ENCODE measurements at regions not wholly inside any gene's neighbourhood (a gene's known extent, or its start where the extent isn't known, plus 50 kb on each side); places are given as distances from the start of the nearest gene placed in this dataset.
"Not testable (repeated sequence)": the region's sequence is repeated elsewhere in the genome, so short reads cannot be mapped to it uniquely, and the experiment has no call there.

DNA sequence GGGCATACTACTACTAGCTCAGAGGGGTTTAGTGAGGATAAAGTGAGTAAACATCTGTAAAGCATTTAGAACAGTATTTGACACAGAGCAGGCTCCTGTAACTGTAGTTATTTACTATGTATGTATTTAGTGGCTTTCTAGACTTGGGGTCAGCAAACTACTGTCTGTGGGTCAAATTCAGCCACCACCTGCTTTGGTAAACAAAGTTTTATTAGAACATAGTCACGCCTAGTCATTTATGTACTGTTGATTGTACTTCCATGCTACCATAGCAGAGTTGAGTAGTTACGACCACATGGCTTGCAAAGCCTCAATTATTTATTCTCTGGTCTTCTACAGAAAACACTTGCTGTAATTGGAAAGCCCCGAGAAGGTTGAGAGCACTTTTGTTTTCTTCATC, 248.5 kb upstream of the PLPP4 start:
- no peak for DNase-seq

DNA sequence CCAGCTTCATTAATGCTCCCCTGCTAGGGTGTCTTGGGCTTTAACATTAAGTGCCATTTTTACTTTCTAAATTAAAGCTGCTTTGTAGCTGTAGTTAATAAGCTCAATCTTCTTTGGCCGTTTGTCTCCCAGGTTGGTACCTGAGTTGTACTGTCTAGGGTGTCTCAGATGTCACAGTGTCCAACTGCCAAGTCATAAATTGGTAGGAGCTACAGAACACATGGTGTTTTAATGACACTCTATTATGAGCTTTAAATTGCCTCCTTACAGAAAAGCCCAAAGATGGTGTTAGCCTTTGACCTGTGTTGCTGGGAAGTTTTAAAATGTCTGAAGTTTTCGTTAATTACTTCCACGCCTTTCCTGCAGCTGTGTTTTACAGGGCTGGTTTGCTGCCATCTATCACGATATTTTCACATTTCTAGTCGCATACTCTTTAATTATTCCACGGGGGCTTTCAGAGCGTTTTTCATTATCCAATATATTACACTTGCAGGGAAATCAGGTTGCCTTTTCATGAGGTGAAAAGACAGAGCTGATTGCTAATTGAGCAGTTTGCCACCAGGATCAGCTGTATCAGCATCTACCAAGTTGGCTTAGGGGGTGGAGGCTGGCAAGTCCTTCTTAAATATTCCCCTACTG, 247.8 kb upstream of the PLPP4 start:
- no peak for DNase-seq

DNA sequence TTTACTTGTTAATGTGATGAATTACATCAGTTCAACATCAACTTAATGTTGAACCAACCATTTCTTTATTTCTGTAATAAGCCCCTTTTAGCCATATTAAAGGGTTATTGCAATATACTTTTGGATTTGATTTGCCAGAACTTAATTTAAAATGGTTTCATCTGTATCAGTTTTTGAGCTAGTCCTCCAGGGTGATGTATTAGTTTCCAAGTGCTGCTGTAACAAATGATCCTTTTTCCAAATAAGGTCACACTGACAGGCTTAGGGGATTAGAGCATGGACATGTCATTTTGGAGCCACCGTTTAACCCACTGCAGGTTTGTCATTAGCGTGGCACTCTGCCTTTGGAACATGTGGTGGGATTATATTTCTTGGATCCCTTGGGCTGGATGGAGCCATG, 244.8 kb upstream of the PLPP4 start:
- DNase-seq: no peak

DNA sequence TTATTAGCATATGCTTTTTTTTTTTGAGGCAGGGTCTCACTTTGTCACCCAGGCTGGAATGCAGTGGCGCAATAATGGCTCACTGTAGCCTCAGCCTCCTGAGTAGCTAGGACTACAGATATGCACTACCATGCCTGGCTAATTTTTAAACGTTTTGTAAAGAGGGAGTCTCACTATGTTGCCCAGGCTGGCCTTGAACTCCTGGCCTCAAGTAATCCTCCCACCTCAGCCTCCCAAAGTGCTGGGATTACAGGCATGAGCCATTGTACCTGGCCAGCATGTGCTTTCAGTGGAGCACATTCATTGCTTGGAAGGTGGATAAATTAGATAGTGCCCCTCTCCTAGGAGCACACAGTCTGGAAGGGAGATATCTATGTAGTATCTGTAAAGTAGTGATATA, 243.7 kb upstream of the PLPP4 start:
- not testable (repeated sequence) for DNase-seq

DNA sequence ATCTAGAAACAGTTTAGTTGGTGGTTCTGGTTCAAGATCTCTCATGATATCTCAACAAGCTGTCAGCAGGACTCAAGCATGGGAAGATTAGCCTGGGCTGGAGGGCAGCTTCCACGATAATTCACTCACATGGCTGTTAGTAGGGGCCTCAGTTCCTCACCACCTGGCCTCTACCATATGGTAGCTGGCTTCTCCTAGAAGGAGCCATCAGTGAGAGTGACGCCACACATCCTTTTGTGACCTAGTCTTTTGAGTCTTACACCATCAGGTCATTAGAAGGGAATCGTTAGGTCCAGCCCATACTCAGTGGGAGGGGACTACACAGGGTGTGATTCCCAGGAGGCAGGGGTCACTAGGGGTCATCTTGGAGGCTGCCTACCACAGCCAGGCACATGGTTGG, 239.3 kb upstream of the PLPP4 start:
- no peak for DNase-seq

DNA sequence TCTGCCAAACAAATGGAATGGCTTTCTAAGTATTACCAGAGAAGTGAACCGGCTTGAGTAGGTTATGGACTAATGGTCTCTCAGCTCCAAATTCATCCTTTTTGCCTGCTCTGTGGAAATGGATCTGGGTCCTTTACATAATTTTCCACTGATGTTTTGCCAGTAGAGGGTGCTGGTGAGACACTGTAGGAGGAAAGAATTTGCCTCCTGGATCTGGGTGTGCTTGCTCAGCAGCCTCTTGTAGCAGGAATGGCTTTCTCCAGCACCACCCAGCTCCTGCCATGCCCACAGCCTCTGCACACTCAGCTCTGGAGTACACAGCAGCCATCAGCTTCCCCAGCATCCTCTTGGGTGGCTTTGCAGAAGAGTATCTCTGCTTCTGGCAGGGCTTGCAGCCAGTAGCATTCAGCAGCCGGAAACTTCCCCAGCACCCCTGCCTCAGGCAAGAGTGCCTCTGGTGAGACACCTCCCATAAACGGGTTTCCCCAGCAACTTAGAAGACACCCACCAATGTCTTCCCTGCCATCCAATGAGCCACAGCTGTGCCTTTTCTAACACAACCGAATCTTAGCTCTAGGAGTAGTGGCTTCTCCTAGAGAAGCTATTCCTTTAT, 235.0 kb upstream of the PLPP4 start:
- no peak for DNase-seq

DNA sequence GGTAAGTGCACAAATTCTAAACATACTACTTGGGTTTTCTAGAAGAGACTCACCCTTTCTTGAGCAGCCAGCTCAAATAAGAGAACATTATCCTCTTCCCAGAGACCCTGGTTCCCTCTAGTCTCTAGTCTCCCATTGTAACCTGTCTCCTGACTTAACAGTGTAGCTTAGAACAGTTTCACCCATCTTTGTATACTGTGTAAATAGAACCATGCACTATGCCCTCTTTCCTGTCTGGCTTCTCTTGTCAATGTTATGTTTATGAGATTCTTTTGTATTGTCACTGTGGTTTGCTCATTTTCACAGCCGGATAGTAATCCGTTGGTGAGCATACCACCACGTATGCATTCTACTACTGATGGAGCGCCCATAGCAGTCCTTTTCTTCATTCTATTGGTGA, 227.4 kb upstream of the PLPP4 start:
- DNase-seq: no peak

DNA sequence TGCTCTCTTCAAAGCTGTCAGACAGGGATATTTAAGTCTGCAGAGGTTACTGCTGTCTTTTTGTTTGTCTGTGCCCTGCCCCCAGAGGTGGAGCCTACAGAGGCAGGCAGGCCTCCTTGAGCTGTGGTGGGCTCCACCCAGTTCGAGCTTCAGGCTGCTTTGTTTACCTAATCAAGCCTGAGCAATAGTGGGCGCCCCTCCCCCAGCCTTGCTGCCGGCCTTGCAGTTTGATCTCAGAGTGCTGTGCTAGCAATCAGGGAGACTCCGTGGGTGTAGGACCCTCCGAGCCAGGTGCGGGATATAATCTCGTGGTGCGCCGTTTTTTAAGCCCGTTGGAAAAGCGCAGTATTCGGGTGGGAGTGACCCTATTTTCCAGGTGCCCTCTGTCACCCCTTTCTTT, 217.3 kb upstream of the PLPP4 start:
- DNase-seq: not testable (repeated sequence)

DNA sequence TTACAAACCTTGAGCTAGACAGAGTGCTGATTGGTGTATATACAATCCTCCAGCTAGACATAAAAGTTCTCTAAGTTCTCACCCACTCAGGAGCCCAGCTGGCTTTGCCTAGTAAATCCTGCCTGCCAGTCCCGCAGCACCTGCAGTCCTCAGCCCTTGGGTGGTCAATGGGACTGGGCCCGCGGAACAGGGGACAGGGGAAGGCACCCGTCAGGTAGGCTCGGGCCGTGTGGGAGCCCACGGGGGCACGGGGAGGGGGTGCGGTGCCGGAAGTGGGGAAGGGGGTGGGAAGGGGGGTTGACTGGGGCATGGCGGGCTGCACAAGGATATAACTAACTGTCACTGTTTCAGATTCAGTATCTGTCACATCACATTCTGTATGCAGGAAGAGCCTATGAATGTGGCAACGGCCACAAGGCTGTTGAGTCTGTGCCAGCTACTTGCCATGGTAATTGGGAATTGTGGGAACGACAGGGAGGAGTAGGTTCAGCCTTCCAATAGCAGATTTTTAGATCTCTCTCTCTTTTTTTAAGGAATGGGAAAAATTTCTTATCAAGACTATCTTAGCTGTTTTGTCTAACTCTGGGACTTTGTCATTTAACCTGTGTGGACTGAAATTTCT, 205.1 kb upstream of the PLPP4 start:
- no peak for DNase-seq

DNA sequence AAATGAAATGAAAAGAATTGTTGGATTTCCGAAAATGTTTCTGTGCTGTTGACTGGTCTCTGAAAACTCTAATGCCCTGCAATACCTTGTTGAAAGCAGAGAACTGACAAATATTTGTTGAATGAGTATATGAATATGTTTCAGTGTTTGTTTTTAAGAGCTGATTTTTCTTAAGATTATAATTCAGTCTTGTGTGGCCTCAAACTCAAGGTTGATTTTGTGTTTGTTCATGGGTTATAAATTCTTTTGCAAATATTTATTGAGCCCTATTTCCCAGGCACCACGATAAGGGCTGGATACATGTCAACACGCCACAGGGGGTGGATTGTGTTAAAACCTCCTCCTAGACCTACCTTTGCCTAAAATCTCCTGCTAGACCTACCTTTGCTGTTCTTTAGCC, 203.9 kb upstream of the PLPP4 start:
- no peak for DNase-seq

DNA sequence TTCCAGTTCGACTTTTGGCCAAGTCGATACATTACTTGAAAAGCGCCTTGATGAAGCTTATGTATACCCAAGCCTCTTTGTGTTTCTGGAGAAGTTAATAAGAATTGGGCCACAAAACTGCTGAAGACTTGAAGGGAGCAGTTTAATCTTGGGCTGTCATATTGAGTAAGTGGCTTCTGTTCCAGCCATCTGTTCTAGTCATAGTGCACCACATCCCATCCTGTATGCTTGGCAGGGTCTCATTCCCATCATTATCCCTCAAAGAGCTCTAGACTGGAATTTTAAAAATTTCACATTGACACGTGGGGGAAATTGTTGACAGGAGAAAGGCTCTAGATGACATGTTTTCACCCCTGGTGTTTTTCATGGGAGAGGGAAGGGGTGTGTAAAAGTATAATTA, 196.6 kb upstream of the PLPP4 start:
- no peak for DNase-seq

DNA sequence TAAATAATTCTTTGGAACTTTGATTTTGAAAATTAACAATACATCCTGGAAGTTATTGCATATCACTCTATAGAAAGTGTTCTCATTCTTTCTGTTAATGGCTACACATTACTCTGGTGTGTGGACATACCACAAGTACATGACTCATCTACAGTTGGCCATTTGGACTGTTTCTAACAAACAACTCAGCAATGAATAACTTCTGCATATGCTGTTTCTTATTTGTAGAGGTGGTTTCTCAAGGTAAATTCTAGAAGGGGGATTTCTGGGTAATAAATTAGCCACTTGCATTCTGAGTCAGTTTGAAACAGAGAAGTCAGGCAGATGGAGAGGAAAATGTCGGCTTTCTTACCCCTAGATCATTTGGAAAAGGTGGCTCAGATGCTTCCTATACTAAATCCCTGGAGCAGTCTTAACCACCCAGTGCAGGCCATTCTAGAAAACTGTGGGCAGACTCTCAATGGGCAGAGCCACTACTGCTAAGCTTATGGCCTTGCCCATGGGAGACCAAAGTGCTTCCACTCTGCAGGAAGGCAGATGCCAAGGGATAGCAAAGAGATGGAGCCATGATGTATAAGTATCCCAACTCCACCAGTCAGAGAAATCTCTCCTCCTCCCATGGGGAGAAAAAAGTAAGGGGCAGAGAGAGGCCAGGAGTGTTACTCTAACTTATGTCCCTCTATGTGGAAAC, 194.0 kb upstream of the PLPP4 start:
- no peak for DNase-seq

DNA sequence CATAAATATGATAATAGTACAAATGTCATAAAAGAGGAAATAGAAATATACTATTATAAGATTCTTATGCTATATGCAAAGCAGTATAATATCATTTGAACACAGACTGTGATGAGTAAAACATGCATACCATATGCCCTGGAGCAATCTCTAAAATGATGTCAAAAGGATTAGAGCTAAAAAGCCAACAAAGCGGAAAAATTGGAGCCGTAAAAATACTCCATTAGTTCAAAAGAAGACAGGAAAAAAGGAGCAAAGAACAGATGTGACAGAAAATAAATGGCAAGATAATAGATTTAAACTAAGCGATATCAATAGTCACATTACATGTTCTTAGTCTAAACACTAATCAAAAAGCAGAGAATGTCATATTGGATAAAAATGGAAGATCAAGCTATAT, 191.0 kb upstream of the PLPP4 start:
- no peak for DNase-seq

DNA sequence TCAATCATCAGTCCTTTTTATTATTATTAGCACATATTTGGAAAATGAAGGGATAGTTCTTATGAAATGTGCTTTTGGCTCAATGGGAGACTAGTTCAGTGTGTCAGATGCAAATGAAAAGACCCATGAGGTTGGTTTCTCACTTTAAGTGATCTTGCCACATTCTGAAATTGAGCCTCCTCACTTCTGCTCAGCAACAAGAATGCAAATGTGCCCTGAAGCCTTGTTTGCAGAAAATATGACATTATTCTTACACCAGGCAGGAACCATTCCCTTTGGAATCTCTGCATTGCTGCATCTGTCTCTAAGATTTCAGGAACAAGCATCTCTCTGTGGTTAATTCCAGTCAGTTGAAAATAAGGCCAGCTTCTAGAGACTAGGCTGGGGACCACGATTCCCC, 186.1 kb upstream of the PLPP4 start:
- DNase-seq: no peak

DNA sequence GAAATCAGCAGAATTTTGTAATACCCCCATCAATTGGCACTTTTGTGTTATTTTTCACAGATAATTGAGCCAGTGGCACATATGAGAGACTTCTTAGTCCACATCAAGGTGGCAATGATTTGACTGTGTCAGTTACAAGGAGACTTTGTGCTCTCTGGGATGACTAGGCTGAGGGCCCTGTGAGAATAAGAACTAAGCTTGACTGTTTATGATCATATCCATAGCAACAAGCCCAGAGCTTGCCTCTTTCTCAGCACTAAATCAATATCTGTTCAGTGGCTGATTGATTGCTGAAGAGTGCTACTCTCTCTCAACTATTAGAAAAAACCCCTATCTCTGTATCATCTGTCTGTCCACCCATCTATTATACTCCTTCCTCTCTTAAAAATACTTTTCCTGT, 185.3 kb upstream of the PLPP4 start:
- DNase-seq: no peak

DNA sequence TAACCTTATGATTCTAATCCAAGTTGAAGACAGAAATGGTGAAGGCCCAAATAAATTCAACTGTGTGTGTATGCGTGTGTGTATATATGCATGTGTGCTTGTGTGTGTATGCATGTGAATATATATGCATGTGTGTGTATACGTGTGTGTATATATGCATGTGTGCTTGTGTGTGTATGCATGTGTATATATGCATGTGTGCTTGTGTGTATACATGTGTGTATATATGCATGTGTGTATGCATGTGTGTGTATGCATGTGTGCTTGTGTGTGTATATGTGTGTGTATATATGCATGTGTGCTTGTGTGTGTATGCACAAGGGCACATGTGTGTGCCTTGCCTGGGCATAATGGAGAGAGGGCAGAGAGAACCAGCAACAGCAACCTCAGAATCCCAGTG, 184.7 kb upstream of the PLPP4 start:
- DNase-seq: no peak

DNA sequence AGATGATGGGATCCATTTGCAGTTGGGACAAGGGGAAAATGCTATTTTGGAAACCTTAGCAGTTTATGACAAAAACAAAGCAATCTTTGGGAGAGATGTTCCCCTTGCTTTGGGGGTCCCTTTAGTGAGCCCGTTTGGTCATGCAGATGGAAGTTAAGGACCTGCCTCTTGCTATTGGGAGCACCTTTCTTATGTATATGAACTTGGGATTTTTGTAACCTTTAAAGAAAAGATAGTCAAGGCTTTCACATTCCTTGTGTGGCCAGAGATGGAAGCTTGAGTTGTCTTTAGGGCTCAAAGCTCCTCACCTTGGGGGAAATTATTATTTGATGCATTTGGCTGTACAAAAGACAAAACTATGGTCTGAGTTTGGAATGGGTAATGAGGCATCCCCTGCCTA, 179.0 kb upstream of the PLPP4 start:
- DNase-seq: no peak

DNA sequence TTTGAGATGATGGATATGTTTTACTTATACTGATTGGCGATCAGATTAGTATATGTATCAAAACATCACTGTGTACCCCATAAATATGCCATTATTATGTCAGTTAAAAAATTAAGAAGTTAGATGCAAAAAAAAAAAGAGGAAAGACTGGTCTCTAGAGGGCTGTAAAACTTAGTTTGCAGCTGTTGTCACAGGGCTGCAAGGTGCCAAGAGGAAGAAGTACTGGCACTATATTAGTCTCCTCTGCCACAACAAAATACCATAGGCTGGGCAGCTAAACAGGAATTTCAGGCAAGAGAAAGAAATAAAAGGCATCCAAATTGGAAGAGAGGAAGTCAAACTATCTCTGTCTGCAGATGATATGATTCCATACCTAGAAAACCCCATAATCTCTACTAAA, 177.8 kb upstream of the PLPP4 start:
- no peak for DNase-seq

DNA sequence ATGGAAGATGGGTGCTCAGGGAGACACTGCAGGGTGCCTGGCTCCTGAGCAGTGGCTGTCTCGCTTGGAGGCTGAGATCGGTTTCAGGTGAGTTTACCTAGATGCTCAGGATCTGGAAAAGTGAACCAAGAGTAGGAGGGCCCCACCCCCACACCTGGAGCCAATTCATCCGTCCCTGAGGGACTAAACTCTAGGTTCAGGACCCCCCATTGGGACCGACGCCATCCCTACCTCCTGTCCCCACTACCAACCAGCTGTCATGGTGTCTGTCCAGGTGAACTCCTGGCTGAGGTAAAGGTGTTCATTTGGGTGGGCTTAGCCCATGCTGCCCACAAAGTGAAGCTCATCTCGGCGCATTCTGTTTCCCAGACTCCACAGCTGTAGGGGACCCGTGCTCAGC, 174.6 kb upstream of the PLPP4 start:
- no peak for DNase-seq

DNA sequence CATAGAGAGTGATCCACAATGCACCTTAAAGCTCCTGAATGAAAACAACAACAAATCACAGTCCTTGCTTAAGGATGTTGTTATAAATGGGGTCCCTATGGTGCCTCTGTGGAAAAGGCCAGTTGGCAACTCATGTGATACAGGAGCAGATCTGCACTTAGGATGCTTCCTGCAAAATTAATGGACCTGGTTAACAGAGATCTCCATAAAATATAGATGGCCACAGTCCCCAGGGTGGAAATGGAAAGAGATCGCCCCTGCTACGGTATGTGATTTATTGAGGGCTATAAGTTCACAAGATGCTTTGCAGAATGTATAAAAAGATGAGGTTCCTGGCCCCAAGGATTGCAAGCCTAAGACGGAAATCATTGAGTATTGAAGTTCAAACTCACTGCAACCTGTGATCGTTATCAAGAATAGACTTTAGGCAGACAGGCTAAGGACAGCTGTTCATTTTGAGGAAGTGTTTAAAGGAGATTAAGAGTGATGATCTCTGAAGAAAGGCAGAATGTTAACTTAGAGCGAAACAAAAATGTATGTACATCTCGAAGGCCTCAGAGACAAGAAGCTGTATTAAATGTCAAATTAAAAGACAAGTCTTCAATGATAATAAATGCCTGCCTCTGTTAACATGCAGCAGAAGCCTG, 174.1 kb upstream of the PLPP4 start:
- DNase-seq: no peak

DNA sequence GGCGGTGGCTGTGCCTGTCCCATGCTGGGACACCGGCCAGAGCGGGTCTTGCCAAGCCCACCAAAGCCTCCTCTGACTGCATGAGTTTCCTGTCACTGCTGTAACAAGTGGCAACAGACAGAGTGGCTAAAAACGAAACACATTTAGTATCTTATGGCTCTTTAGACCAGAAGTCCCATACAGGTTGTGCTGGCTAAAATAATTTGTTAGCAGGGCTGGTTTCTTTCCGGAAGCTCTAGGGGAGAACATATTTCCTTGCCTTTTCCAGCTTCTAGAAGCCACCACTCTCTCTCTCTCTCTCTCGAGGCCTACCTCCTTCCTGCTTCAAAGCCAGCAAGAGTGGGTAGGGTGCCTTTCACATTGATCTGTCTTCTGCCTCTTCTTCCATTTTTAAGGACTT, 171.6 kb upstream of the PLPP4 start:
- DNase-seq: no peak

DNA sequence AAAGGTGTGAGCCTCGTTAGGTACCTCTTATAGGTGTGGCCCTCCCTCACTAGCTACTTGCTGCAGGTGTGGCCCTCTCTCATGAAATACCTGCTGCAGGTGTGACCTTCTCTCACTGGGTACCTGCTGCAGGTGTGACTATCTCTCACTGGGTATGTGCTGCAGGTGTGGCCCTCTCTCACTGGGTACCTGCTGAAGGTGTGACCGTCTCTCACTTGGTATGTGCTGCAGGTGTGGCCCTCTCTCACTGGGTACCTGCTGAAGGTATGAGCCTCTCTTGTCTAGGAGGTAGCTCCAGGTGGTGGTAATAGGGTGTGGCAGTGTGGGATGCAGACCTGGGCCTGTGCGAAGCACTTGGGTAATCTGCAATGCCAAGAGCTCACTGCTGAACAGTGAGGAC, 170.7 kb upstream of the PLPP4 start:
- DNase-seq: no peak

DNA sequence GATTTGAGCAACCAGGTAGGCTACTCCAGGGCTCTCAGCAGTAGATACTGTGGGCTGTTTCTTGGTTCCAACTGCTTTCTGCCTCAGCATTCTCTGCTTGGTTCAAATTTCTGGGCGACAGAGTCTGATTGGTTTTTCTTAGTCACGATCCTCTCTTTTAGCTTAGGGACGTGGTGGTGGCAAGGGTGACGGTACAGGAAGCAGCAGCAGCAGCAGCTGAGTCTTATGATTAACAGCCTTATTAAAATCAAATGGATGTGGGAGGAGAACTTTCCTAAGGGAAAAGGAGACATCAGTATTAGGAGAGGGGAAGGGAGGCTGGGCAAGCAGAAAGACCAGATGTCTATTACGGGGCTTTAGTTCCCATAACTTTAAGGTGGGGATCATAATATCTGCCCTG, 156.5 kb upstream of the PLPP4 start:
- no peak for DNase-seq

DNA sequence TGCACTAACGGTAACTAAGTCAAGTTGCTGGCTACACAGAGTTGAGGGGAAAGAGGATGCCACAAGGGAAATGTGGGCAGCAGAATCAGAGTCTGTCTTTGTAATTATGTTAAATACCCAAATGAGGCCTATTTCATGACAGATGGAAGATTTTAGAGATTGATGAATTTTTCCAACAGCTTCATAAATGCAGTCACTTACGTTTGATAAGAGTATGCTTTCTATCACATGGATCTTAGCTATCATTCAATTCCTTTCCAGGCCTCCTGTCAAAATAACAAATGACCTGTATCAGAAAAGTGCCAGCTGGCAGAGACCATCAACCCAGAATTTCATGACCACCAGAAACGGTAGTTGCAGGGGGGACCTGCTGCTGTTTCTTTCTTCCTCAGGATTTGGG, 148.4 kb upstream of the PLPP4 start:
- DNase-seq: no peak

All from activated effector memory CD4-positive, alpha-beta T cell treated with Interleukin-2 at 50 U/mL for 16 hours (primary cell).